Keratinocyte (primary cell): ENCODE measurements at regions not wholly inside any gene's neighbourhood (a gene's known extent, or its start where the extent isn't known, plus 50 kb on each side); places are given as distances from the start of the nearest gene placed in this dataset.

Experiments
- DNase-seq: peaks from one replicate; pipeline ENCODE4 v3.0.0-alpha.2; 2011; ENCODE audit warnings: low read depth, missing footprints, low spot score
- FAIRE-seq: peaks from 2 replicates; lab custom pipeline; 2011; peaks lifted over from hg19 to GRCh38; lab: Jason Lieb, UNC
- H2AFZ ChIP-seq: 2 replicates; pipeline ENCODE4 v1.6.0; 2012; ENCODE audit warnings: low read length, control low read depth, inconsistent platforms; ENCODE audit not compliant: control insufficient read depth
- H3K27ac ChIP-seq: 2 replicates; pipeline ENCODE4 v1.5.1; 2011; ENCODE audit warnings: low read length; ENCODE audit not compliant: control insufficient read depth, insufficient read depth
- H3K27me3 ChIP-seq: 3 replicates; pipeline ENCODE4 v1.6.0; 2011; ENCODE audit warnings: low read length; ENCODE audit not compliant: control insufficient read depth, insufficient read depth; ENCODE audit errors: extremely low read depth
- H3K36me3 ChIP-seq, 2 experiments: 2 replicates in 1 of 2; 3 replicates in 1 of 2; pipeline ENCODE4 v1.5.1; 2011; ENCODE audit warnings: low read length in 2 of 2, mild to moderate bottlenecking in 1 of 2; ENCODE audit not compliant: control insufficient read depth in 2 of 2, insufficient read depth in 2 of 2; ENCODE audit errors: extremely low read depth in 1 of 2
- H3K4me1 ChIP-seq: 3 replicates; pipeline ENCODE4 v1.5.1; 2011; ENCODE audit warnings: low read length; ENCODE audit not compliant: control insufficient read depth, insufficient read depth; ENCODE audit errors: extremely low read depth
- H3K4me2 ChIP-seq: 3 replicates; pipeline ENCODE4 v1.6.0; 2011; ENCODE audit warnings: low read depth, low read length; ENCODE audit not compliant: control insufficient read depth, insufficient read depth; ENCODE audit errors: extremely low read depth
- H3K4me3 ChIP-seq, 3 experiments: fragments of 200-600 bp in 1 of 3; sonication (generic) in 1 of 3; 2 replicates in 2 of 3; 3 replicates in 1 of 3; pipeline ENCODE4 v1.5.1; 2011 to 2016; ENCODE audit warnings: low read length in 3 of 3, mild to moderate bottlenecking in 3 of 3, control low read depth in 2 of 3, inconsistent platforms in 1 of 3, low read depth in 1 of 3, mixed read lengths in 1 of 3, mixed run types in 1 of 3, moderate library complexity in 1 of 3; ENCODE audit not compliant: control insufficient read depth in 2 of 3, insufficient read depth in 2 of 3; ENCODE audit errors: extremely low read depth in 1 of 3
- H3K79me2 ChIP-seq: 2 replicates; pipeline ENCODE4 v1.6.0; 2012; ENCODE audit warnings: low read length; ENCODE audit not compliant: control insufficient read depth, insufficient read depth
- H3K9ac ChIP-seq: 3 replicates; pipeline ENCODE4 v1.6.0; 2011; ENCODE audit warnings: low read length; ENCODE audit not compliant: control insufficient read depth, insufficient read depth; ENCODE audit errors: extremely low read depth
- H3K9me1 ChIP-seq: 3 replicates; pipeline ENCODE4 v1.6.0; 2011; ENCODE audit warnings: low read length; ENCODE audit not compliant: control insufficient read depth, insufficient read depth; ENCODE audit errors: extremely low read depth
- H3K9me3 ChIP-seq: 2 replicates; pipeline ENCODE4 v1.5.1; 2012; ENCODE audit warnings: low read depth, low read length; ENCODE audit not compliant: control insufficient read depth
- H4K20me1 ChIP-seq: 3 replicates; pipeline ENCODE4 v1.6.0; 2011; ENCODE audit warnings: low read length; ENCODE audit not compliant: control insufficient read depth, insufficient read depth; ENCODE audit errors: extremely low read depth
- EZH2 ChIP-seq: IDR thresholded peaks from one replicate; pipeline ENCODE4 v1.6.1; 2012; ENCODE audit warnings: inconsistent platforms, mild to moderate bottlenecking, low read length, moderate library complexity
- dilution Hi-C: fragments of 300-500 bp; cut with MboI; formaldehyde crosslinking; loops from one replicate; pipeline ENCODE4 v1.7.0; 2020; ENCODE audit warnings: low sequenced_read_pairs; ENCODE audit not compliant: extremely low pct_ligation_motif_present
- TF ChIP-seq, protein P1 (sequence below), 3 experiments: IDR thresholded peaks in 1 of 3; conservative IDR thresholded peaks in 1 of 3; optimal IDR thresholded peaks in 1 of 3; 2 replicates in 2 of 3; 3 replicates in 1 of 3; pipeline versions ENCODE3 to v1.5.1; 2011; ENCODE audit warnings: low read length in 3 of 3, mild to moderate bottlenecking in 3 of 3, moderate library complexity in 2 of 3, control low read depth in 1 of 3, inconsistent platforms in 1 of 3; ENCODE audit not compliant: insufficient read depth in 2 of 3; ENCODE audit errors: extremely low read depth in 1 of 3

DNA sequence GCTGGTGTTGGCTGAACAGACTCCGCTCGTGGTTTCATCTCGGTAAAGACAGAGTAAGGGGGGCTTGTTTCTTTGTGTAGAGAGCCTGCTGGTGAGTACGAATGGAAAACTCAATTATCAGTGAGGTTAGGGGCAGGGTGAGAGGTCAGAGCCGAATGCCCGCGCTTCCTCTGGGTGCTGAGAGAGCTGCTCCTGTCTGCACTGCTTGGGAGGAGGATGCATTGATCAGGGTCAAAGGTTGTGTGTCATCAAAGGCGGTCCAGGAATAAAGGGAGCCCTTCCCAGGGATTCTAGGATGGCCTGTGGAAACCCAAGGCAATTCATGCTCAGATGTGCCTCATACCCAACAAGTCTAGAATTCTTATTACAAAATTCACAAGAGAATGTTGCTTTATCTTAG is 143.9 kb downstream of the MYCN start:
- DNase-seq: no peak
- no peaks in the 10 kb centered on the region for H4K20me1 ChIP-seq
- dilution Hi-C loops: no loop called here
- no peaks in the 10 kb centered on the region for H3K4me1 ChIP-seq
- TF ChIP-seq, protein P1, sequence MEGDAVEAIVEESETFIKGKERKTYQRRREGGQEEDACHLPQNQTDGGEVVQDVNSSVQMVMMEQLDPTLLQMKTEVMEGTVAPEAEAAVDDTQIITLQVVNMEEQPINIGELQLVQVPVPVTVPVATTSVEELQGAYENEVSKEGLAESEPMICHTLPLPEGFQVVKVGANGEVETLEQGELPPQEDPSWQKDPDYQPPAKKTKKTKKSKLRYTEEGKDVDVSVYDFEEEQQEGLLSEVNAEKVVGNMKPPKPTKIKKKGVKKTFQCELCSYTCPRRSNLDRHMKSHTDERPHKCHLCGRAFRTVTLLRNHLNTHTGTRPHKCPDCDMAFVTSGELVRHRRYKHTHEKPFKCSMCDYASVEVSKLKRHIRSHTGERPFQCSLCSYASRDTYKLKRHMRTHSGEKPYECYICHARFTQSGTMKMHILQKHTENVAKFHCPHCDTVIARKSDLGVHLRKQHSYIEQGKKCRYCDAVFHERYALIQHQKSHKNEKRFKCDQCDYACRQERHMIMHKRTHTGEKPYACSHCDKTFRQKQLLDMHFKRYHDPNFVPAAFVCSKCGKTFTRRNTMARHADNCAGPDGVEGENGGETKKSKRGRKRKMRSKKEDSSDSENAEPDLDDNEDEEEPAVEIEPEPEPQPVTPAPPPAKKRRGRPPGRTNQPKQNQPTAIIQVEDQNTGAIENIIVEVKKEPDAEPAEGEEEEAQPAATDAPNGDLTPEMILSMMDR (optimal IDR thresholded peaks at IDR 0.05 in 1 of 3, IDR thresholded peaks at IDR 0.05 in 1 of 3, conservative IDR thresholded peaks at IDR 0.05 in 1 of 3; ENCODE audit: extremely low read depth in 1 of 3, insufficient read depth in 2 of 3, low read length in 3 of 3): no peak
- TF ChIP-seq EZH2: no peak
- FAIRE-seq: no peak
- no peaks in the 10 kb centered on the region for H3K9me1 ChIP-seq
- H3K27me3 ChIP-seq: no peaks in the 10 kb centered on the region
- no peaks in the 10 kb centered on the region for H3K9me3 ChIP-seq
- H3K79me2 ChIP-seq: no peaks in the 10 kb centered on the region
- no peak overlapping the region for H3K27ac ChIP-seq
- no peaks in the 10 kb centered on the region for H3K36me3 ChIP-seq
- no peak overlapping the region for H3K4me2 ChIP-seq
- H3K9ac ChIP-seq: no peak overlapping the region
- H3K4me3 ChIP-seq: no peak overlapping the region
- no peak overlapping the region for H2AFZ ChIP-seq

DNA sequence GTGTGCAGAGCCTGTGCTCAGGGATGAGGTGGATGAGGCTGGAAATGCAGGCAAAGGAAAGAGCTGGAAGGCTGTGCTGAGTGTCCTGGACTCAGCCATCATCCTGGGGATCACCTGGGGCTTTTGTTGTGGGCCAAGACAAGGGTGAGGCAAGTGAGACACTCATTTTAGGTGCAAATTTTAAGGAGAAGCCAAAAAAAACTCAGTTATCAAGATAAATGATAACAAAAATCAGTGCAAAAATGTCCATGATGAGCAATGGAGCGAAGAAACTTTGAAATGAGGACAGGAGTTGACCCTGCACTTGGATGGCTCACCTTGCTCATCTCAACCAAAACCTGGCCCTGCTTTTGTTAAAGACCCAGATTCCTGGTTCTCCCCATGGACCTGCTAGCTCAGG is 141.9 kb downstream of the MYCN start:
- H4K20me1 ChIP-seq: no peaks in the 10 kb centered on the region
- H3K9me3 ChIP-seq: no peaks in the 10 kb centered on the region
- dilution Hi-C loops: no loop called here
- FAIRE-seq (no peak), DNase-seq (no peak)
- no peak for TF ChIP-seq EZH2
- TF ChIP-seq, protein P1 (optimal IDR thresholded peaks at IDR 0.05 in 1 of 3, IDR thresholded peaks at IDR 0.05 in 1 of 3, conservative IDR thresholded peaks at IDR 0.05 in 1 of 3; ENCODE audit: extremely low read depth in 1 of 3, insufficient read depth in 2 of 3, low read length in 3 of 3): no peak
- no peaks in the 10 kb centered on the region for H3K9me1 ChIP-seq
- no peak overlapping the region for H3K27ac ChIP-seq
- no peak overlapping the region for H3K4me3 ChIP-seq
- H3K4me1 ChIP-seq: no peaks in the 10 kb centered on the region
- H3K9ac ChIP-seq: no peak overlapping the region
- H3K36me3 ChIP-seq: no peaks in the 10 kb centered on the region
- no peak overlapping the region for H2AFZ ChIP-seq
- no peaks in the 10 kb centered on the region for H3K79me2 ChIP-seq
- H3K4me2 ChIP-seq: no peak overlapping the region
- no peaks in the 10 kb centered on the region for H3K27me3 ChIP-seq
